PFSK-1 (cell line): ENCODE measurements at regions not wholly inside any gene's neighbourhood (a gene's known extent, or its start where the extent isn't known, plus 50 kb on each side); places are given as distances from the start of the nearest gene placed in this dataset.

Experiments
- FOXP2 ChIP-seq: optimal IDR thresholded peaks from 2 replicates; pipeline ENCODE3; 2011; ENCODE audit warnings: borderline replicate concordance, control low read depth, inconsistent platforms; ENCODE audit not compliant: insufficient read depth; ENCODE audit errors: extremely low read length, extremely low read depth
- POLR2AphosphoS5 ChIP-seq: IDR thresholded peaks from 2 replicates; pipeline ENCODE4 v1.6.1; 2012; ENCODE audit warnings: low read depth, mild to moderate bottlenecking, control low read depth, low read length, moderate library complexity
- REST ChIP-seq, 2 experiments: IDR thresholded peaks; 2 replicates each; pipeline versions ENCODE4 v1.6.1 to v1.8.0; 2011 to 2012; ENCODE audit warnings: low read depth in 2 of 2, low read length in 2 of 2, control low read depth in 1 of 2, inconsistent platforms in 1 of 2, mild to moderate bottlenecking in 1 of 2, moderate library complexity in 1 of 2; ENCODE audit not compliant: insufficient read depth in 1 of 2
- SIN3A ChIP-seq: IDR thresholded peaks from 2 replicates; pipeline ENCODE4 v1.6.1; 2012; ENCODE audit warnings: mild to moderate bottlenecking, low read length, moderate library complexity, borderline replicate concordance; ENCODE audit not compliant: insufficient read depth
- TAF1 ChIP-seq: IDR thresholded peaks from 2 replicates; pipeline ENCODE4 v1.6.1; 2012; ENCODE audit warnings: low read length, control low read depth, borderline replicate concordance; ENCODE audit not compliant: insufficient read depth

- TF ChIP-seq REST (IDR thresholded peaks at IDR 0.05; ENCODE audit: insufficient read depth in 1 of 2, low read depth in 2 of 2, low read length in 2 of 2) (no peak), SIN3A (no peak), TAF1 (no peak), POLR2AphosphoS5 (no peak), FOXP2 (no peak)
Measured at GRCh38 chr1:245099401-245099800, 55.4 kb upstream of the KIF26B start.
